Body of pancreas (tissue), 4 donors: ENCODE measurements at regions not wholly inside any gene's neighbourhood (a gene's known extent, or its start where the extent isn't known, plus 50 kb on each side); places are given as distances from the start of the nearest gene placed in this dataset.

Experiments used
- CTCF ChIP-seq, 7 experiments: fragments of 450-650 bp in 4 of 7; fragments of 200-600 bp in 3 of 7; sonication (generic) in 3 of 7; IDR thresholded peaks; one replicate each; pipeline ENCODE4 v1.5.1; 2016 to 2019; ENCODE audit warnings: antibody characterized with exemption in 7 of 7
- POLR2A ChIP-seq, 3 donors: fragments of 450-650 bp; IDR thresholded peaks; one replicate each; pipeline ENCODE4 v1.6.1; 2016; ENCODE audit warnings: antibody characterized with exemption in 3 of 3, mild to moderate bottlenecking in 2 of 3

GRCh38 chr3:67109651-67110204, 111.6 kb downstream of the KBTBD8 start:
- peak; percentile 17 to 57 (median 50) for TF ChIP-seq CTCF (IDR thresholded peaks at IDR 0.05)
- no peak for TF ChIP-seq POLR2A (IDR thresholded peaks at IDR 0.05)
